ENCODE measurements at regions not wholly inside any gene's neighbourhood (a gene's known extent, or its start where the extent isn't known, plus 50 kb on each side); places are given as distances from the start of the nearest gene placed in this dataset.

DNA sequence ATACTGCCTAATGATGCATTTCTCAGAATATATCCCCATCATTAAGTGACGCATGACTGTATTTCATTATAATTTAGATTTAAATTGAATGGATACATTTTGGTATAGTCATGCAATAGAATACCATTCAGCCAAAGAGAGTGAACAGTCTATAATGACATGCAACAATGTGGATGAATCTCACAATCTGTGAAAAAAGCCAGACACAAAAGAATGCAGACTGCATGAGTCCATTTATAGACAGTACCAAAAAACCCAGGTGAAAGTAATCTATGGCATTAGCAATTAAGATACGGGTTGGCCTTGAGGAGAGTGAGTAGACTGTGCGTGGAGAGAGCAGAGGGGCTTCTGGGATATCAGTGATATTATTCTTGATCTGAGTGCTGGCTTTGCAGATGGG is 239.7 kb upstream of the PGRMC2 start:
- Histone ChIP-seq H4K20me1 (ENCODE audit: insufficient read depth, low read length, poor library complexity, severe bottlenecking) (no peaks in the 10 kb centered on the region), H3K9me3 (ENCODE audit: insufficient read depth, low read depth, low read length) (no peaks in the 10 kb centered on the region), H3K9ac (ENCODE audit: low read depth, low read length, poor library complexity, severe bottlenecking) (no peak overlapping the region), H3K9me2 (replicated peaks; ENCODE audit: low read depth, low read length) (no peaks in the 10 kb centered on the region), H3K4me3 (ENCODE audit: low read length, poor library complexity, severe bottlenecking) (no peak overlapping the region), H3K36me3 (ENCODE audit: insufficient read depth, low read length) (no peaks in the 10 kb centered on the region), H3K4me2 (ENCODE audit: low read depth, low read length, poor library complexity, severe bottlenecking) (no peak overlapping the region), H3K4me1 (ENCODE audit: insufficient read depth, low read length, poor library complexity, severe bottlenecking) (no peaks in the 10 kb centered on the region), H3F3A (ENCODE audit: low read depth) (no peaks in the 10 kb centered on the region), H3K79me2 (ENCODE audit: insufficient read depth, low read length) (no peaks in the 10 kb centered on the region), H3K27me3 (ENCODE audit: insufficient read depth, low read length, poor library complexity, severe bottlenecking) (no peaks in the 10 kb centered on the region), H2AFZ (ENCODE audit: low read length) (no peak overlapping the region)
- TF ChIP-seq EZH2phosphoT487 (IDR thresholded peaks at IDR 0.05; ENCODE audit: borderline replicate concordance) = no peak
- TF ChIP-seq, protein P1, sequence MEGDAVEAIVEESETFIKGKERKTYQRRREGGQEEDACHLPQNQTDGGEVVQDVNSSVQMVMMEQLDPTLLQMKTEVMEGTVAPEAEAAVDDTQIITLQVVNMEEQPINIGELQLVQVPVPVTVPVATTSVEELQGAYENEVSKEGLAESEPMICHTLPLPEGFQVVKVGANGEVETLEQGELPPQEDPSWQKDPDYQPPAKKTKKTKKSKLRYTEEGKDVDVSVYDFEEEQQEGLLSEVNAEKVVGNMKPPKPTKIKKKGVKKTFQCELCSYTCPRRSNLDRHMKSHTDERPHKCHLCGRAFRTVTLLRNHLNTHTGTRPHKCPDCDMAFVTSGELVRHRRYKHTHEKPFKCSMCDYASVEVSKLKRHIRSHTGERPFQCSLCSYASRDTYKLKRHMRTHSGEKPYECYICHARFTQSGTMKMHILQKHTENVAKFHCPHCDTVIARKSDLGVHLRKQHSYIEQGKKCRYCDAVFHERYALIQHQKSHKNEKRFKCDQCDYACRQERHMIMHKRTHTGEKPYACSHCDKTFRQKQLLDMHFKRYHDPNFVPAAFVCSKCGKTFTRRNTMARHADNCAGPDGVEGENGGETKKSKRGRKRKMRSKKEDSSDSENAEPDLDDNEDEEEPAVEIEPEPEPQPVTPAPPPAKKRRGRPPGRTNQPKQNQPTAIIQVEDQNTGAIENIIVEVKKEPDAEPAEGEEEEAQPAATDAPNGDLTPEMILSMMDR (conservative IDR thresholded peaks at IDR 0.05; ENCODE audit: low read length) = no peak

DNA sequence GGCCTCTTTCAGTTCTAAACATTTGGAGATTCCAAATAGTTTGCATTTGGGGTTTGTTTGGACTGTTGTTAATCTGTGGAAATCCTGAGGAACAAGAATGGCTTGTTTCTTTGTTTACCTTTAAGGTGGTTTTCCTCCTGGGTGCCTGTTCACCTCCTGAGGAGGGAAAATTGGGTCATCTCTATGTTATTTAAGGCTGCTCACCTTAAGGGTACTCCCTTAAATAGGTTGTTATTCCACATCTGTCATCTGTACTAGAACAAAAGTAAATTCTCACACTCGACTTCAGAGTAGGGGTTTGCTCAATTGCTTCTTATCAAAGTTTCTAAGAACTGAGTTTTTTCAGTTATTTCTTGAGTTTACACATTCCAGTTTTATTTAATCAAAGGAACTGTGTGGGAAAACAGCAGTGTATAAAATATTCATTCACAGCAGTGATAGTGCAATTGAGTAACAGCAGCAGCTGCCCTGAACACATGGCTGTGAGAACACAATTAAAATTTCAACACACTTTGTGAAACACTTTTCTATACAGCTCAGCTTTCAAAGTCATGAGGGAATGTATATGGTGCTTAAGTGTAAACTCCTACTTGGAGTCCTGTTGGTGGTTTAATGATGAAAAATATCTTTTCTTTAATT is 238.5 kb upstream of the PGRMC2 start:
- no peak overlapping the region for H3K4me3 ChIP-seq (ENCODE audit: low read length, poor library complexity, severe bottlenecking)
- H3K9me2 ChIP-seq (replicated peaks; ENCODE audit: low read depth, low read length) = no peaks in the 10 kb centered on the region
- TF ChIP-seq, protein P1 (conservative IDR thresholded peaks at IDR 0.05; ENCODE audit: low read length) = no peak
- TF ChIP-seq EZH2phosphoT487 (IDR thresholded peaks at IDR 0.05; ENCODE audit: borderline replicate concordance) = no peak
- no peak overlapping the region for H3K9ac ChIP-seq (ENCODE audit: low read depth, low read length, poor library complexity, severe bottlenecking)
- H3K4me2 ChIP-seq (ENCODE audit: low read depth, low read length, poor library complexity, severe bottlenecking) = no peak overlapping the region
- no peaks in the 10 kb centered on the region for H3K79me2 ChIP-seq (ENCODE audit: insufficient read depth, low read length)
- no peaks in the 10 kb centered on the region for H3F3A ChIP-seq (ENCODE audit: low read depth)
- no peaks in the 10 kb centered on the region for H3K4me1 ChIP-seq (ENCODE audit: insufficient read depth, low read length, poor library complexity, severe bottlenecking)
- no peaks in the 10 kb centered on the region for H3K36me3 ChIP-seq (ENCODE audit: insufficient read depth, low read length)
- H4K20me1 ChIP-seq (ENCODE audit: insufficient read depth, low read length, poor library complexity, severe bottlenecking) = no peaks in the 10 kb centered on the region
- H3K9me3 ChIP-seq (ENCODE audit: insufficient read depth, low read depth, low read length) = no peaks in the 10 kb centered on the region
- H2AFZ ChIP-seq (ENCODE audit: low read length) = no peak overlapping the region
- H3K27me3 ChIP-seq (ENCODE audit: insufficient read depth, low read length, poor library complexity, severe bottlenecking) = no peaks in the 10 kb centered on the region

DNA sequence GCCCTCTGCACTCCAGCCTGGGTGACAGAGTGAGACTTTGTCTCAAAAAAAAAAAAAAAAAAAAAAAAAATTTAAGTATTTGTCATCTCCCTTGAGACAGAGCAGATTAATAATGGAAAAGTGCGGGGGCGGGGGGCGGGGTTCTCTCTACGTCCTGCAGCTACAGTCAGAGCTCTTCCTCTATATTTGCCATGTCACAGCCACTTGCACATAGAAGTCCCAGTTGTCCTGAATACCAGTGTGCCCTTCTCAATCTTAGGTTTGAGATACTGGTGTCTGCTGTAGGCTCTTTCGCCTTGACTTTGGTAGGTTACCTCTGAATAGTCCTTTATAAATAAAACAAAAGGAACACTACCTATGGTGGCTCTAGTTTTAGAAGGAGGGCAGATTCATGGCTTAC is 237.8 kb upstream of the PGRMC2 start:
- no peaks in the 10 kb centered on the region for H3K9me3 ChIP-seq (ENCODE audit: insufficient read depth, low read depth, low read length)
- no peaks in the 10 kb centered on the region for H3F3A ChIP-seq (ENCODE audit: low read depth)
- H3K4me1 ChIP-seq (ENCODE audit: insufficient read depth, low read length, poor library complexity, severe bottlenecking) = no peaks in the 10 kb centered on the region
- no peaks in the 10 kb centered on the region for H4K20me1 ChIP-seq (ENCODE audit: insufficient read depth, low read length, poor library complexity, severe bottlenecking)
- no peaks in the 10 kb centered on the region for H3K79me2 ChIP-seq (ENCODE audit: insufficient read depth, low read length)
- H2AFZ ChIP-seq (ENCODE audit: low read length) = no peak overlapping the region
- H3K36me3 ChIP-seq (ENCODE audit: insufficient read depth, low read length) = no peaks in the 10 kb centered on the region
- H3K4me2 ChIP-seq (ENCODE audit: low read depth, low read length, poor library complexity, severe bottlenecking) = no peak overlapping the region
- H3K9ac ChIP-seq (ENCODE audit: low read depth, low read length, poor library complexity, severe bottlenecking) = no peak overlapping the region
- TF ChIP-seq EZH2phosphoT487 (IDR thresholded peaks at IDR 0.05; ENCODE audit: borderline replicate concordance) = no peak
- TF ChIP-seq, protein P1 (conservative IDR thresholded peaks at IDR 0.05; ENCODE audit: low read length) = no peak
- H3K9me2 ChIP-seq (replicated peaks; ENCODE audit: low read depth, low read length) = no peaks in the 10 kb centered on the region
- no peak overlapping the region for H3K4me3 ChIP-seq (ENCODE audit: low read length, poor library complexity, severe bottlenecking)
- H3K27me3 ChIP-seq (ENCODE audit: insufficient read depth, low read length, poor library complexity, severe bottlenecking) = no peaks in the 10 kb centered on the region
